ENCODE measurements at regions not wholly inside any gene's neighbourhood (a gene's known extent, or its start where the extent isn't known, plus 50 kb on each side); places are given as distances from the start of the nearest gene placed in this dataset.

DNA sequence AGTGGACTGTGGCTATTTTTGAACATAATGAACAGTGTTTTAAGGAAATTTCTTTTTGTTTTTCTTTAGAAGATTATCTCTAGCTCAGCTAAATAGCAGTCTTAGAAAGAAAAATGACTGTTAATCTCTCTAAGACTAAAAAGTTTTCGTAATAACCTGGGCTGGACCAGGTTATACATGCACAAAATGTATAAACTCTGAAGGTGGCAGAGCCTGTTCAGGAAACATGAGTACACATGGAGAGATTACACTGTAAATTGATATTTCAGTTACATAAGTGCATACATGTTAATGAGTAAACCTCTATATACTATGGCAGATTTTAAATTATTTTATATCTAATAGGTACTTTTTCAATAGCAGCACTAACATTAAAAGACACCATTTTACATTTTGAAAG is 258.2 kb upstream of the CFAP20DC start:
- TF ChIP-seq CTCF (IDR thresholded peaks at IDR 0.05) (no peak), POLR2A (IDR thresholded peaks at IDR 0.05) (no peak)
